Sigmoid colon (tissue), 4 donors: ENCODE measurements at regions not wholly inside any gene's neighbourhood (a gene's known extent, or its start where the extent isn't known, plus 50 kb on each side); places are given as distances from the start of the nearest gene placed in this dataset.

Source experiments
- POLR2A ChIP-seq, 2 donors: fragments of 450-650 bp; IDR thresholded peaks; one replicate each; pipeline ENCODE4 v1.6.1; 2016; ENCODE audit warnings: antibody characterized with exemption in 2 of 2, mild to moderate bottlenecking in 2 of 2, moderate library complexity in 2 of 2
- POLR2AphosphoS5 ChIP-seq, 4 donors: sonication (generic); formaldehyde crosslinking; IDR thresholded peaks; one replicate each; pipeline ENCODE4 v1.6.1; 2017; ENCODE audit warnings: antibody characterized with exemption in 4 of 4

DNA sequence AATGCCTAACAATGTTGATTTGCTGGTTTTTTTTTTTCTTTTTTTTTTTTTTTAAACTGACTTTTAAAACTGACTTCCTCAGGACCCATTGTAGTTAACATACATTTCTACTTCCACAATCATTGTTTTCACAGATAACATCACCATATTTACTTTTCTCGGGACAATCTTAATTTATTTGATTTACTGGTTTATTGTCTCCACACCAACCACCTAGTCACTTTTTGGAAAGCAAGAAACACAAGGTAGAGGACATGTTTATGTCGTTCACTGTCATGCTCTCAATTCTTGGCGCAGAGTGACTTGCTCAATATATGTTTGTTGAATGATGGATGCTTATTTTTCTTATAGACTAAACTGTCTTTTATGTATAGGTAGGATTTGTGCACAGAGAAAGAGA is 2280.7 kb downstream of the MAT2B start:
- TF ChIP-seq POLR2AphosphoS5 (IDR thresholded peaks at IDR 0.05) (no peak), POLR2A (IDR thresholded peaks at IDR 0.05) (no peak)
